WERI-Rb-1 (cell line): ENCODE measurements at regions not wholly inside any gene's neighbourhood (a gene's known extent, or its start where the extent isn't known, plus 50 kb on each side); places are given as distances from the start of the nearest gene placed in this dataset.

Source experiments
- DNase-seq: peaks from one replicate; pipeline ENCODE4 v3.0.0-alpha.2; 2020
- H3K27ac ChIP-seq: fragments of 250-450 bp; sonication (Bioruptor Pico); 2 replicates; pipeline ENCODE4 v1.5.1; 2020; ENCODE audit warnings: mild to moderate bottlenecking, moderate library complexity
- H3K27me3 ChIP-seq: fragments of 250-450 bp; sonication (Bioruptor Pico); 2 replicates; pipeline ENCODE4 v1.5.1; 2021; ENCODE audit warnings: mild to moderate bottlenecking, low read depth, moderate library complexity; ENCODE audit not compliant: insufficient read depth, severe bottlenecking
- H3K36me3 ChIP-seq: fragments of 250-450 bp; sonication (Bioruptor Pico); 2 replicates; pipeline ENCODE4 v1.5.1; 2020; ENCODE audit warnings: mild to moderate bottlenecking, moderate library complexity
- H3K4me3 ChIP-seq: 2 replicates; pipeline ENCODE4 v1.5.1; 2011; ENCODE audit warnings: low read depth, mild to moderate bottlenecking, control low read depth, low read length
- H3K9me3 ChIP-seq: fragments of 250-450 bp; sonication (Bioruptor Pico); 2 replicates; pipeline ENCODE4 v1.5.1; 2021; ENCODE audit warnings: mild to moderate bottlenecking, moderate library complexity; ENCODE audit not compliant: severe bottlenecking
- TF ChIP-seq, protein P1 (sequence below): IDR thresholded peaks from 2 replicates; pipeline ENCODE4 v1.5.1; 2011; ENCODE audit warnings: low read depth, mild to moderate bottlenecking, control low read depth, inconsistent platforms, low read length

GRCh38 chr9:90974016-90974415 lies 172.4 kb downstream of the SYK start:
- TF ChIP-seq, protein P1, sequence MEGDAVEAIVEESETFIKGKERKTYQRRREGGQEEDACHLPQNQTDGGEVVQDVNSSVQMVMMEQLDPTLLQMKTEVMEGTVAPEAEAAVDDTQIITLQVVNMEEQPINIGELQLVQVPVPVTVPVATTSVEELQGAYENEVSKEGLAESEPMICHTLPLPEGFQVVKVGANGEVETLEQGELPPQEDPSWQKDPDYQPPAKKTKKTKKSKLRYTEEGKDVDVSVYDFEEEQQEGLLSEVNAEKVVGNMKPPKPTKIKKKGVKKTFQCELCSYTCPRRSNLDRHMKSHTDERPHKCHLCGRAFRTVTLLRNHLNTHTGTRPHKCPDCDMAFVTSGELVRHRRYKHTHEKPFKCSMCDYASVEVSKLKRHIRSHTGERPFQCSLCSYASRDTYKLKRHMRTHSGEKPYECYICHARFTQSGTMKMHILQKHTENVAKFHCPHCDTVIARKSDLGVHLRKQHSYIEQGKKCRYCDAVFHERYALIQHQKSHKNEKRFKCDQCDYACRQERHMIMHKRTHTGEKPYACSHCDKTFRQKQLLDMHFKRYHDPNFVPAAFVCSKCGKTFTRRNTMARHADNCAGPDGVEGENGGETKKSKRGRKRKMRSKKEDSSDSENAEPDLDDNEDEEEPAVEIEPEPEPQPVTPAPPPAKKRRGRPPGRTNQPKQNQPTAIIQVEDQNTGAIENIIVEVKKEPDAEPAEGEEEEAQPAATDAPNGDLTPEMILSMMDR, result no peak
- Histone ChIP-seq H3K9me3 (no peaks in the 10 kb centered on the region), H3K36me3 (no peaks in the 10 kb centered on the region), H3K4me3 (no peak overlapping the region), H3K27ac (no peak overlapping the region), H3K27me3 (no peaks in the 10 kb centered on the region)
- DNase-seq, result no peak

DNA sequence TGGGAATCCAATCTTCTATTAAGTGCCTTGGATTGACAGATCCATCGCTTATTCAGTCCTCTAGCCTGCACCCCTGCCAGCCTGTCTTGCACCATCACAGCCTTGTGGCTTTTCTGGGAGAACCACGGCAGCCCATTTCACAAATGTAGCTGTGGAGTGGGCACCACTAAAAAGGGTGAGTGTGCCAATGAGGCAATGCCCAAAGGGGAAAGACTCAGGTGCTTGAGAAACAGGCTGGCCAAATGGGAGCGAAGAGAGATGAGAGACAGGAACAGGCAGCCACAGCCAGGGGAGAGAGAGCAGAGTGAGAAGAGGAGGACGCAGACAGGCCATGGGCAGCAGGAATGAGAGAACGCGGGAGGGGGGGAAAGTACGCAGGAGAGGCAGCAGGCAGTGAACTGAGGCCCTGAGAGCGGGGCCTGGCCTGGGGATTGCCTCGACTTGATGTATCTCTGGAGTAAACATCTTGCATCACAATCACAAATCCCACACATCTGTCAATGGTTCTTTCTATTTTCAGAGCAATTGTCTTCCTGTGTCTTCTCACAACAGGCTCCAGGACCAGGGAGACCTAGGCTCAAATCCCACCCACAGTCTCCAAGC lies 173.1 kb downstream of the SYK start:
- Histone ChIP-seq H3K27me3 (no peaks in the 10 kb centered on the region), H3K27ac (no peak overlapping the region), H3K36me3 (no peaks in the 10 kb centered on the region), H3K9me3 (no peaks in the 10 kb centered on the region), H3K4me3 (no peak overlapping the region)
- TF ChIP-seq, protein P1, result no peak
- DNase-seq, result no peak

- Histone ChIP-seq H3K27ac (no peak overlapping the region), H3K27me3 (no peaks in the 10 kb centered on the region), H3K36me3 (no peaks in the 10 kb centered on the region), H3K4me3 (no peak overlapping the region), H3K9me3 (no peaks in the 10 kb centered on the region)
- TF ChIP-seq, protein P1, result no peak
- DNase-seq, result no peak
Observed at GRCh38 chr9:90975781-90976538, 174.3 kb downstream of the SYK start.

- H3K4me3 ChIP-seq, result no peak overlapping the region
- no peaks in the 10 kb centered on the region for H3K27me3 ChIP-seq
- H3K27ac ChIP-seq, result no peak overlapping the region
- no peaks in the 10 kb centered on the region for H3K36me3 ChIP-seq
- DNase-seq, result no peak
- TF ChIP-seq, protein P1, result no peak
- H3K9me3 ChIP-seq, result no peaks in the 10 kb centered on the region
Observed at GRCh38 chr9:90979138-90979551, 177.5 kb downstream of the SYK start.

DNA sequence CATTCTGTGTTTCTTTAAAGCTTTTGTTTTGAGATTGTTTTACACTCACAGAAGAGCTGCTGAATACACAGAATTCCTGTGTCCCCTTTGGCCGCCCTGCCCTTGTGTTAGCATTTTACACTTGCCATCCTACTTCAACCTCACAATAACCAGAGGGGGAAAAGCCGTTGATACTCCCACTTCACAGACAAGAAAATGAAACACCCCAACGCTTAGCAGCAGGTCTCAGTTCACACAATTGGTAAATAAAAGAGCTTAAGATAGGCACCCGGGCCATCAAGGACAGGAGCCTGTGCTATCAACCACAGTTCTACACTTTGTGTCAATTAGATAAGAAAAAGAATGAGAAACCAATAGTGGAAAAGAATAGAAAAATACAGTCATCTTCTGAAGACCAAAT lies 178.0 kb downstream of the SYK start:
- TF ChIP-seq, protein P1, result no peak
- no peaks in the 10 kb centered on the region for H3K27me3 ChIP-seq

More for the DNA sequence above, 178.0 kb downstream of the SYK start:
- no peak overlapping the region for H3K27ac ChIP-seq
- H3K4me3 ChIP-seq, result no peak overlapping the region
- H3K9me3 ChIP-seq, result no peaks in the 10 kb centered on the region
- no peaks in the 10 kb centered on the region for H3K36me3 ChIP-seq
- DNase-seq, result no peak
